GM12873 (cell line): ENCODE measurements at regions not wholly inside any gene's neighbourhood (a gene's known extent, or its start where the extent isn't known, plus 50 kb on each side); places are given as distances from the start of the nearest gene placed in this dataset.

Experiments used
- CTCF ChIP-seq: IDR thresholded peaks from 2 replicates; pipeline ENCODE4 v1.5.1; 2012; ENCODE audit warnings: low read depth, mild to moderate bottlenecking, moderate library complexity, low read length, control low read depth; ENCODE audit not compliant: insufficient read depth; ENCODE audit errors: missing control alignments

- no peak for TF ChIP-seq CTCF
These were observed 117.4 kb downstream of the EMP1 start for GRCh38 chr12:13313886-13314285.

- no peak for TF ChIP-seq CTCF
These were observed 115.0 kb downstream of the EMP1 start for GRCh38 chr12:13311551-13311950.

- TF ChIP-seq CTCF: no peak
These were observed 110.8 kb downstream of the EMP1 start for GRCh38 chr12:13307143-13307816.

GRCh38 chr12:13304924-13305323, 108.4 kb downstream of the EMP1 start:
- no peak for TF ChIP-seq CTCF

GRCh38 chr12:13299457-13299856, 102.9 kb downstream of the EMP1 start:
- no peak for TF ChIP-seq CTCF

- no peak for TF ChIP-seq CTCF
These were observed 96.6 kb downstream of the EMP1 start for GRCh38 chr12:13293096-13293495.

- no peak for TF ChIP-seq CTCF
These were observed 93.2 kb downstream of the EMP1 start for GRCh38 chr12:13289653-13290289.
